T-helper 1 cell (primary cell): ENCODE measurements at regions not wholly inside any gene's neighbourhood (a gene's known extent, or its start where the extent isn't known, plus 50 kb on each side); places are given as distances from the start of the nearest gene placed in this dataset.

Experiments
- DNase-seq, 5 donors: peaks; one replicate each; pipeline ENCODE4 v3.0.0-alpha.2; 2012 to 2020

DNA sequence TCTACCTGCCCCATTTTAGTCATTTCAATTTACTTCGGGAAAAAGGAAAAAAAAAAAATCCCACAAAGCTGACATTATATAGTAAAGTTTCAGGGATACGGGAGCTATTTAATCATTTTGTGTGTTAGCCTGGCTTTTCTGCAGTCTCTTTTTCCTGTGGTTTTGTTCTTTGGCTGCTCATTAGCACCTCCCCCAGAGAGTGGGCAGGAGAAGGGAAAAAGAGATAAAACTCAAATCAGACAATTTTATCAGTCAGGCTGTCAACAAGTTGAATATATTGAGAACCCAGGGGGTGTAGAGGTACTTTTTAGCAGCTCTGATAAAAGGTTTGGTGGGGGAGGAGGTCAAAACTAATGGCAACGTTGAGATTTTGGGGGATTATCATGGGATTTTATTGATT, 559.0 kb upstream of the PSMD7 start:
- no peak for DNase-seq

DNA sequence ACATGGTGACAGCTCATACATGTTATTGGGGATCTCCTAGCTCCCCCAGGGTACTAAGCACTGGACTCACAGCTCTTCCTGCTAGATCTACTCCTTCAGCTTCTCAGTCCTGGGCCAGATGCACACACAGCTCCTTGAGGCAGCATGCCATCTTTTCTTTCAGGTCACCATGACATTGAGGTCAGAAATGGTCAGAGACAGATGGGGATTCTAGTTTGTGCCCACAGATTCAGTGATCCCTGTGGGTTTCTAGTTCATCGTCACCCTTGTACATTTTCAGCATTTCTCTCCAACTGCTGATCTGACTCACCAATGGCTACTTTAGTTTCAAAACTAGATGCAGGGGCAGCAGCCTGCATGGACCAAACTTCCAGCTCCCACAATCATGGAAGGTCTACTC, 560.7 kb upstream of the PSMD7 start:
- no peak for DNase-seq

DNA sequence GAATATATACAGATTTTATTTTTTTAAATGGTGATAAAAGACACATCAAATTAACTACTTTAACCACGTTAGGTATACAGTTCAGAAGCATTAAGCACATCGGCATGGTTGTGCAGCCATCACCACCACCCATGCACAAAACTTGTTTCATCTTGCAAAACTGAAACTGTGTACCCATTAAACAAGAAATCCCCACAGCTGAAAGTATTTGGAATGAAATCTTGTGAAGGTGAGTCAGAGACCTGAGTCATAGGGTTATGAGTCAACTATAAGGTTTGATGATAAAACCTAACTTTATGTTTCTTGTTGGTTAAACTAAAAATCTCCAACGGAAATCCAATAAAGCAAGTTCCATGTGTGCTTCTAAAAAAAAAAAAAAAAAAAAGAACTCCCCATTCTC, 561.6 kb upstream of the PSMD7 start:
- DNase-seq: peak in 1 of 5 donors; percentile 6

DNA sequence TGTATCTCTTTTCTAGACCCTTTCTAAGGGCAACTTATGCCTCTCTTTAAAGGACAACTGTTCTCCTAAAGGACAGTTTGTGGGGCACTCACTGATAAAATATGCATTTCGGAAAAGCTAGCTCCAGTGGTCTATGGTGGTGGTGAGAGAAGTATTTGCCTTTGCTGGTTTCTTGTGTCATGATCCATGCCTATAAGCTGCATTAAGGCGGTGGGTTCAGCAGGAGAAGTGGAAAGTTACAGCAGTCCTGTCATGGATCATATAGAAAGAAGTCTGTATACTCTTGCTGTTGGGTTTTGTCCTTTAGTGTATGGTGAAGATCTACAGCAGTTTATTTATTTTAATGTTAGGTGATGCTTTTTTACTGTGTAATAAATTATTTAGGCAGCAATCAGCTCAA, 563.9 kb upstream of the PSMD7 start:
- no peak for DNase-seq

DNA sequence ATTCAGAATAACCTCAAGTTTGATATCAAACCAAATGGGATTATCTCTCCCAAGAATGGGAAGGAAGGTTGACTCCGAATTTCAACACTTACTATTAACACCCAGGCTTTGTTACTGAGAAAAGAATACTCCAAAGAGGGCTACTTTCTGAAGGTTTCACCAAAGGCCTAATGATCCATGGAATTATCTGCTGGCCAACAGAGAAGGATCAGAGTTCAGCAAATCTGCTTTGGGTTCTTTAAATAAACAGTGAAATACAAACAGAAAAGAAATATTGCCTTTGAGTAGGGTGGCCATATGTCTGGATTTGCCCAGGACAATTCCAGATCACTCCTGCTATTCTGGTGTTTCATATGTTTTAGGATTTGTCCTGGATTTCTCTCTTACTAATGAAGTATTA, 564.5 kb upstream of the PSMD7 start:
- DNase-seq: no peak

DNA sequence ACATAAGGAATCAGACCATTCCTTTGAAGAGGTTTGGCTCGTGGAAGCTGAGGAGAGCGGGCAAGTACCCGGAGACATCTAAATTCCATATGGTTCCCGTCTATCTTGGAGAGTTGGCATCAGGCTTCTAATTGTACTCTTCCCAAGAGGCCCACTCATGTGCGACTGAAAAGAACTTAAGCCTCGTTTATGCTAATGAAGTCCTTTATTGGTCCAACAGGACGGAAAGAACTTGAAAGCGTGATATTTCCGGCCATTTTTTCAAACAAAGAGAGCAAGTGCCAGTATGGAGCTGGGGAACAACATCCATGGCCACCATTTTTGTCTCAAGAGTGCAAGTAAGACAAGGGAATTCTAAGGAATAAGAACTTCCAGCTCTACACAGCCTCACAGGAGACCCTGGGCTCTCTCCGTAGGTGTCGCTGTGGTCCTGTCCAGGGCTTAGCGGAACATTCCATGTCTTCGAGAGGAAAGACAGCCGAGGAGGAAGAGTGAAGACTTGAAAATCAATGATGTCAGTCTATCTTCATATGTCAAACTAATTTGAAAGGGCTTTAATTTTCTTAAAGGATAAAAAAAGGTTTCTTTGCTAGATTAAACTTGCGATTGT, 566.0 kb upstream of the PSMD7 start:
- no peak for DNase-seq

DNA sequence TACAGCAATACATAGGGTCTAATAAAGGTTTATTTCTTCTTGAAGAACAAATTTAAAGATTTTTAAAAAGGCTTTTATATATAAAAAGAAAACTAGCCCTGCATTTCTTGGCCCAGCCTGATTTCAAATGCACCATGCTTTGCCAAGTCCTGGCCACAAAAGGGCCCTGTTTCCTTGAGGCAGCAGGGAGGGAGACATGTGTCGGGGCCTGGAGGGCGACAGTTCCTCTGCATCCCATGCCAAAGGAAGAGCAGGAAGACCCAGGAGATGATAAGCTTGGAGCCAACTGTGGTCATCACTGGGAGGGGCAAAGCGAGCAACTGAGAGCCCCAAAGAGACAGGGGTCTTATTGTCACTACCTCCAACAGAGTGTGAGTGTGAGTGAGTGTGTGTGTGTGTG, 571.5 kb upstream of the PSMD7 start:
- DNase-seq: no peak

DNA sequence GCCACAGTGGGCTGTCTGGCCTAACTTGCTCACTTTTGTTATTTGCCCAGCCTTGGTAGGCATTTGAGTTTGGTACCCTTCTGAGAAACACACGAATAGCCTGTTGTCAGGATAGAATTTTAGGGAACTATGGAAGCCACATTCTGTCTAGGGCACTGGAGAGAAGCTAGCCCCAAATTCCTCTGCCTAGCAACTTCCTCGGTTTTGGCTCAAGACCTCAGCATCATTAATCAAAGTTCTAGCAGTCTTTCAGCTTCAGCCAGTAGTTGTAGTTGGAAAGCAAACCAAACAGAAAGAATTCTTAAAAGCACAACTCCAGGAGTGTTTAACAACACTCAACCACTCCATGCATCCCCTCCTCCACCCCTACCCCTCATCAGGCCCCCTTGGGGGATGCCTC, 572.1 kb upstream of the PSMD7 start:
- DNase-seq: no peak

DNA sequence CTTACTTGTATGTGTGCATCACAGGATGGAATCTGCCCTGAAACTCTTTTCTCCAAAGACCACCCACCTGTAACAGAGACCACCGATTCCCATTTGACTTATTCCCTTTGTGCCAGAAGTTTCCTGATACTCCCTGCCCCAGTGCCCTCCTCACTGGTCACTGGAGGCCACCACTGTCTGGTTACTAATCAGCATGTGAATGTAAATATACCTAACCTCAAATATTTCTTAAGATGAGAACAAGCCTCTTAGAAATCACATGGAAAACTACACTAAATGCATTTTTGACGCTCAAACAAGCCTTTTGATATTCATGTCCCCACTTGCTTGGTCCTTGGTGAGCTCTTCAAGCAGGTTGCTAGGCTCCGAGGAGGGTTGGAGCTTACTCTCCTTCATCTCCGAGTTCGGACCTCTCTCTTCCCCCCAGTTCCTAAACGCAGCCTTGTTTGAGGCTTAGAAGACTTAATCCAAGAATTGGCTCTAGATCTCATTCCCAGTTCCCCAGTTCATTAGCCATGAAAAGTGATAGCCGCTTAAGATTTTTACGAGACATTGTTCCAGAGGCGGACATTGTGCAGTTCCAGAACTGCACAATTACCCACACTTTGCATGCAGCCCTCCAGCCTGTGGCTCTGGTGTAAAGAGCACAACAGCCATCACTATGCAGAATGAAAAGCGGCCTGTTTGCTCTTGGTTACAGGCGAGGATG, 579.2 kb upstream of the PSMD7 start:
- no peak for DNase-seq

DNA sequence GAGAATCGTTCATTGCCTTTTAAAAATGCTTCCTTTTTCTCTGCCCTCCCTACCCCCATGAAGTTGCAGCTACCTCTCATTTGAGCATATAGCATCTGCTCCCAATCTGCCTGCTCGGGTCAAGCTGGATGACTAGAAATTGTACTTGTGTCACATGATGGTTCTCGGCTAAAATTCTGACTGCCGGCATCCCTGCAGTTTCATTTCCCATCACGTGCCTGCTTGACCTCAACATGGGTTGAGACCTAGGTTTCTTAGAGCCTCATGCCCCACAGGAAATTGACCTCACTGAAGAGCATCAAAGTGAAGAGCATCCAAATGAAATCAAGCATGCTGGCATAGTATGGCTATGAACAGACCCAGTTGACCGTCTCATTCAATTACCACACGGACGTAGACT, 581.6 kb upstream of the PSMD7 start:
- DNase-seq: no peak

DNA sequence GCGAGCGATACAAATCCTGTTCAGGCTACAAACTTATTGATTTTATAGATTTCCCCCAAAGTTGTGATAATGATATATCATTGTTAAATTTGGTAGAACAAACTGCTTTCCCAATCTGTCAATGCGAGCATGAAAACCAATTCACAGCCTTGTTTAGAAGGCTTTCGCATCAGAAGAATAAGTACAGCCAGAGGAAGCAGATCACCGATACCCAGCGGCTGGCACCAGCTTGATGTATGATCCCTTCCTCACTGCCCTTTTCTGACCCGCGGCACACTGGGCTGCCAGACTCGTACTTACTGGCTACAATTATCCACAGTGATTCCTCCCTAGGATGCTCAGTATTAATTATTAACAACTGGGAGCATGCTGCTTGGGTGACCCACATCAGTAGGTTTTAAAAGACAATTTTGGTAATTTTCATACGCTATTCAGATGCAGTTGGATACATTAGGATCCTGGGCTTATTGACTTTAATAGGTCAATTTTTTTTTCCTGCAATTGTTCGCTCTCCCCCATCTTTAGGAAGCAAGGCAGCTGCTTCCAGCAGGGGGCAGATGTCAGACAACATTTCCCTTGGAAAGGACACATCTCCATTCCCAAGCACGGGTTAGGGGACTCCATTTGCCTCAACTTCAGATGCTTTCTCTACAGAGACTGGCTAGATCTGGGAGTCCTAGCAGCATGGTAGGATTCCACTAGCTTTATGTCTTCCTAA, 582.7 kb upstream of the PSMD7 start:
- DNase-seq: no peak

DNA sequence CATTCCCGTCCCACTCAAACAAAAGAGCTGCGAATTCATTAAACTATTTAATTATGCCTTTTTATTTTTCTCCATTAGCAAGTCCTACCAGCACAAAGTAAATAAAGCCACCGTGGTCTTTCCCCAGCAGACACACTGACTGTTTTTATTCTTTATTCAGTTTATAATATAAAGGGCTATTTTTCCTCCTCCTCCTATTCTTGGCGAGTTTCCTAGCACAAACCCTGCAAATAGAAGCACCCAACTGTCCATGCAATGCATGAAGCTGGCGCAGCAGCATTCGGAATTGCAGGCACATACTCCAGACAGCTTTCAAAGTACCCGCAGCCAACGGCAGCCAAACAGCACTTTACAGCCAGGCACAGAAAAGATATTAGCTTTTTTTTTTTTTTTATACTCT, 583.4 kb upstream of the PSMD7 start:
- DNase-seq: no peak

DNA sequence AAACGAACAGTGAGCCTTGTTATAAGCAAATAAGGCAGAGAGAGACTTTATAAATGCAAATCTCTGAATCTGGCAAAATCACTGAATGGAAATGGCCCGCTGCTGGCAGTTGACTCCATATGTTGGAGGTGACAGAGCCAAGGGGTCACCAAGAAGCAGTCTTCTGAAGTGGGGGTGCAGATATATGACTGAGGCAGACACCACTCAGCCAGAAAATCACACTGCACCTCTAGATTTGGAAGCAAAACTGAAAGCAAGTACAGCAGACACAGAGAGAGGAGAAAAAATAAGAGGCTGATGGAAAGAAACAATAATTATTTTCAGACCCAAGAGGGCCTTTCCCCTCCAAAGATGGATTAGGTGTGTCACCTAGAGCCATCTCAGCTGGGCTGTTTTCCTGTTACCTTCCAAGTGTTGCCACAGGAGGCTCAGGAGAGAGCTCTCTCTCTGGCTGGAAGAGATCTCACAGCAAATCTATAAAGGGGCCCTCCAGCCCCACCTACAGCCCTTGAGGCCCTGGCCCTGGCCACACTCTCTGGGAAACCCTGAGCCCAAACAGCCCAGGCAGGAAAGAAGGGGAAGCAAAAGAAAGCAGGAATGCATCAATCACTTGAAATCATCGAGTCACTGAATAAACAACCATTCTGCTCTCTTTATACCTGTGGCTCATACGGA, 585.1 kb upstream of the PSMD7 start:
- DNase-seq: no peak

DNA sequence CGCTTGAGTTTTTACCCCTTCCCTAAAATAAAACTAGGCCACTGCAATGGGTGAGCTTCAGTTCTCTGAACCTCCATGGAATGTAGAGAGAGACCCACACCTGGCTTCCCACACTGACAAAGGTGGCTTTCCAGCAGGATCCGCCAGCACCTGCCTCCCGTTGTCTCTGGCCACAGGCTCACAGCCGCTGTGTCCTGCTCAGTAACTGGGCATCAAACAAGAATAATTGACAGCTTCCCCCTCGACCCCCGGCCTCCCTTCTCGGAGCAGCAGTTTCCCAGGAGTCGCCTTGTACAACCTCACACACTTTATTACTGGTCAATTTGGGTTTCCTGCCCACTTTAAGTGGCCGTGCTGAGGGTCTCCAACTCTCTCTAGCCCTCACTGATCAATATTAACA, 586.1 kb upstream of the PSMD7 start:
- DNase-seq: no peak

DNA sequence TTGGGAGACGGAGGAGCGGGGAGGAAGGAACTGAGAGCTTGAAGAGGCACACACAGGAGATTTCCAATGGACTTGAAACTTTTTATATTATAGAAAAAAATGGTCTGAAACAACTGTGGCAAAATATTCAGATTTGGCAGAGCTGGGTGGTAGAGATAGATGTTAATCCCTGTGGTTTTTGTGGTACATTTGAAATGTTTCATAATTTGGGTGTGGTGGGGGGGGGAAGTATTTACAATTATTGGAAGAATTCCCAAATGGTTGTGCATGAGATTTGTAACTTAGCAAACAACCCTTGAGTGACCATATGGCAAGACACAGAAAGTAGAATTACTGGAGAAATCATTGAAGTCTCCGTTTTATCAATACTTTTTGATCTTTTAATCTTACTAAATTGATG, 588.8 kb upstream of the PSMD7 start:
- no peak for DNase-seq

DNA sequence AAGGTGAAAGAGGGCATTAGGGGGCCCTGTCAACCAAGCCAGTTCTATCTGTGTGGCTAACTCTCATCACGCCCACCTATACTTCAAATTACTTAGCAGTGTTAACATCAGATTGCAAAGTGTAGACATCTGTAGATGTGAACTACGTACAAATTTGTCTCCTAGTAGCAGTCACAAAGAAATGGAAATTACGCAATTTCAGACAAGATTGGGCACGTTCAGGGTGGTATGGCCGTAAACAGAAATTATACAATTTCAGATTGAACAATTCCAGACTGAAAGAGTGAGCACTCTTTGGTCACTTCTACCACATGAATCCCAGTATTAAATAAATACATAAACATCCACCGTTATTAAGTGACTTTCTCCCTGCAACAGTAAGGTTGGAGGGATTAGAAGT, 592.7 kb upstream of the PSMD7 start:
- no peak for DNase-seq

DNA sequence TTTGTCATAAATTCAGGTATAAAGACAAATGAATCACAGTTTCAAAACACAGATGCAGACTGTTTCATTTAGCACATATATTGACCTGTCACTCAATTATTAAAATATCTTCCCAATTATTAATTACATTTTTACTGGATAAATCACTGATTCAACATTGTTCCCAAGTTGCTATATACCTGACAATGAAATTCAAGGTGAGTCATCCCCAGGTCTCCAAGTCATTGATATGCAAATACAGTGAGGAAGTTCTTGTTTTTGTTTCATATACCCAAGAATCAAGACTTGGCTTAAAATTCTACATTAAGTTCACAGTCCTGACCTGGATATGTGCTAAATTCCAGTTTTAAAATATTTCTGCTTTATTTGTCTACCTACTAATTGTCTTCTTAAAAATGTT, 599.3 kb upstream of the PSMD7 start:
- no peak for DNase-seq

DNA sequence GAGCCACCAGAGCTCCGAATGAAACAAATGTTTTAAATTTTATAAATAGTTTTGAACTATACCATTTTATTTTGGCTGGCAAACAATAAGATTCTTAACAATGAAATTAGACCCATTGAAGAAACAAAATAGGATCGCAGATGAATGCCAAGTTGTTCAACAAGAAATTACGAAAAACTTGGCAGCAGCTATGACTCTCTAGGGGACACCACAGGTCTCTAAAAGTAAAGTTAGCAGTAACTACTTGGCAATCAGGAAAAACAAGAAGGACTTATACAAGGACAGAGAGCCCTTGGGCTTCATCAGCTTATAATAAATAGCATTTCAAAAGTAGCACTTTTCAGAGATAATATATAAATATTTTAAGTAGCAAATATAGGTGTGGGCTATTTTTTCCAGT, 603.8 kb upstream of the PSMD7 start:
- DNase-seq: no peak

DNA sequence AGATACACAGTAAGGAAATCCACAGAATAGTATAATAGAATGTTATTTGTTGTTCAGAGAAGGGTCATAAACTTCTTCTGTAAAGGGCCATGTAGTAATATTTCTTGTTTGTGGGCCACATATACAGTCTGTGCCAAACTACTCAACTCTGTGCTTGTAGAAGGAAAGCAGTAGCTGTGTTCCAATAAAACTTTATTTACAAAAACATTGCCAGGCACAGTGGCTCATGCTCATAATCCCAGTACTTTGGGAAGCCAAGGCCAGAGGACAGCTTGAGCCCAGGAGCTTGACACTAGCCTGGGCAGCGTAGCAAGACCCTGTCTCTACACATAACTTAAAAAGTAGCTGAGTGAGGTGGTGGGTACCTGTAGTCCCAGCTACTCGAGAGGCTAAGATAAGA, 612.8 kb upstream of the PSMD7 start:
- DNase-seq: no peak

DNA sequence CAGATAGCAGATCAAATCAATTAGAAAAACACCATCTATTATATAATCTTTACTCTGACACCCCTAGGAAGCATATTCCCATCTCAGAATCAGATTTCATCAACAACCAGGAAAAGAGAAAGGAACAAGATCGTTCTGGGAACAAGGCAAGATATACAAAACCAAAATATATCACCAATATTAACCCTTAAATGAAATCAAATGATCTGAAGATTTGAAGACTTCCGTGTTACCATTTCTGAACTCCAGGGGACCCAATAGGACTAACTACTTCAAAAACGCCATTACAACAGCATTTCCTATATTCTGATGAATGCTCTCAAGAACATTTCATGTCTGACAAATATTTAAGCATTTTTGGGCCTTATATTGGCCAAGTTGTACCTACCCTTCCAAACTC, 624.2 kb upstream of the ZFHX3 start:
- no peak for DNase-seq

DNA sequence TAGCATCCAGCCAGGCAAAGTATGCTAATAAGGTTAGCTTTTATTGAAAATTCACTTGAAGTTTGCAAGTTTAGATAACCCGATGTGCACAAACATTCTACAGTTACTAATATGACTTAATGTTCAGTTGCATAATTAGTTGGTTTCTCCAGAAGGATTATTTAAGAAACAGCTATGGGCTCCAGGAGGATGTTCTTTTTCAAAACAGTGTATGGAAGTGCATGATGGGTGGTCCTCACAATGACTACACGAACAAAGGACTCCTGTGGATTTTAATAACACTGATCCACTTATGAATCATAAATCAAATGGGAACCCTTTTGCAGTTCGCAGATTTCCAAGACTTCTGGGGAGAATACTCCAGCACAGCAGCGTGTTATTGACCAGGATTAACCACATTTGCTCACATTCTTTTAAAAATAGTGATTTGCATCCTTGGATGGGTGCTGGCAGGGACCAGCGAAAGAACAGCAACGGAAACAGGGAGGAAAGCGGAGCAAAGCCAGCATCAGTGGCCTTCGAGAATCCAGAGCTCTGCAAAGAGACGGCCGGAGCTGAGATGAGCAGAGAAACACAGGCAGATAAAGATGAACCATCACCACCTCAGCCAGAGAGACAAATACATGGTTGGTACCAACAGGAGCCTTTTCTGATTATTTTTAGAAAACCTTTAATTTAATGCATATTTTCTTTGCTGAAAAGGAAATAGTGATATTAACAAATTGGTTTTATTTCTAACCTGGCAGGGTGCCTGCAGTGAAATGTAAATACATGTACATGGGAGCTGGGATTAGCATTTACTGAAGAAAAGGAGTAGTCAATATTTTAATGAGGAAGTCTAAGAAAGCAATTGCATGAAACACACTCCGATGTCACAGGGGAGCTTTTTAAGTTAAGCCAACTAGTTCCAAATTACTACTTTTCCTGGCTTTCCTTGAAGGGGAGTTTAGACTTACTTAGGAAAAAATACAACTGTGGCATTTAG, 623.2 kb upstream of the ZFHX3 start:
- no peak for DNase-seq

DNA sequence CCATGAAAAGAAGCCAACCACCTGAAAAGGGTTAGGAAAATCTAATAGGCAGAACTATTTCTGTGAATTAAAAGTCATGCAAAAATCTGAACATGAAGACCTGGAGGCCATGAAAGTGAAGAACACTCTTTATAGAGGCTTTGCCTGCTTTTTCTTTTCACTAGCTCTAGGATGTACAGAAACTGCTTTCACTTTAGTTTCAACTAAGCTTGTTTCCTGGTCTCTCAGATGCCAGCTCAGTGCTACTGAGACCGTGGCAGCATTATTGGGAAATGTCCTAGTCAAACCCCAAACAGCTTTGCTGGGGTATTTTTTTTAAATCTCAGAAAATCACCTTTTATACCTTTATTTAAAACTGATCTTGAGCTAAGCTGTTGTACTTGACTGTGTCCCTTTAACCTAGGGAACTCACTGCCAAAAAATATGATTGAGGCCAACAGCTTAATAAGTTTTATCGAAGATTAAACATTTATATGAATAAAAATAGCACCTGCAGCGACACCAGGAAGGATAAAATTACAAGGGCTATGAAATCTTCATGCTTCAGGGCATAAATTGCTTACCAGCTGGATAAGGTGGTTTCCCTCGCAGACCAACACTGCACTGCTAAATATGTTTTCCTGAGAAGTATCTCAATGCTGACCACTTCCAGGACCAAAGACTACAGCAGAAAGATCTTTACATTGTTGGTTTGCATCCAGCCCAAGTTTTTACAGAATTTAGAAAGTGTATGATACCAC, 621.8 kb upstream of the ZFHX3 start:
- DNase-seq: no peak
